PFSK-1 (cell line): ENCODE measurements at regions not wholly inside any gene's neighbourhood (a gene's known extent, or its start where the extent isn't known, plus 50 kb on each side); places are given as distances from the start of the nearest gene placed in this dataset.

Source experiments
- POLR2AphosphoS5 ChIP-seq: IDR thresholded peaks from 2 replicates; pipeline ENCODE4 v1.6.1; 2012; ENCODE audit warnings: low read depth, mild to moderate bottlenecking, control low read depth, low read length, moderate library complexity
- REST ChIP-seq, 2 experiments: IDR thresholded peaks; 2 replicates each; pipeline versions ENCODE4 v1.6.1 to v1.8.0; 2011 to 2012; ENCODE audit warnings: low read depth in 2 of 2, low read length in 2 of 2, control low read depth in 1 of 2, inconsistent platforms in 1 of 2, mild to moderate bottlenecking in 1 of 2, moderate library complexity in 1 of 2; ENCODE audit not compliant: insufficient read depth in 1 of 2
- SIN3A ChIP-seq: IDR thresholded peaks from 2 replicates; pipeline ENCODE4 v1.6.1; 2012; ENCODE audit warnings: mild to moderate bottlenecking, low read length, moderate library complexity, borderline replicate concordance; ENCODE audit not compliant: insufficient read depth

GRCh38 chr4:147160908-147161513 lies 215.3 kb upstream of the TTC29 start:
- TF ChIP-seq SIN3A (no peak), REST (IDR thresholded peaks at IDR 0.05; ENCODE audit: insufficient read depth in 1 of 2, low read depth in 2 of 2, low read length in 2 of 2) (no peak), POLR2AphosphoS5 (no peak)
